ENCODE measurements at regions not wholly inside any gene's neighbourhood (a gene's known extent, or its start where the extent isn't known, plus 50 kb on each side); places are given as distances from the start of the nearest gene placed in this dataset.

DNA sequence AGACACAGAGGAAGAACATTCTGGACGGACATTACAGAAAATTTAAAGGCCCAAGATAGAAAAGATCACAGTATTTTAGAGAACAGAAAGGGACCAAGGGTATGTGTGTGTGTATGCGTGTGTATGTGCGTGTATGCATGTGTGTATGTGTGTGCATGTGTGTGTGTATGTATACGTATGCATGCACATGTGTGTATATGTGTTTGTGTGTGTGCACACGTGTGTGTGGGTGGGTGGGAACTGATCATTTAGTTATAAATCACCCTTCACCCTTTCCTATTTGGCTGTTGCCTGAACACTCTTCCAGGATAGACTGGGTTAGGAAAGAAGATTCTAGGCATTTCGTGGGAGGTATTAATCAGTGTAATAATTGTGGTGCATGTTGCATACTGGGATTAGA is 634.4 kb downstream of the DHX35 start:
- Histone ChIP-seq H3K9me3 (ENCODE audit: control insufficient read depth in 1 of 2, insufficient read depth in 1 of 2, low read length in 2 of 2) (peaks cover 0 to 3% of the 10 kb centered on the region in 2 experiments), H3K4me1 (ENCODE audit: insufficient read depth, low read length) (no peaks in the 10 kb centered on the region), H3K4me3 (ENCODE audit: low read length) (no peak overlapping the region), H3K27me3 (ENCODE audit: control insufficient read depth in 1 of 2, insufficient read depth in 2 of 2, low read length in 2 of 2) (no peaks in the 10 kb centered on the region), H3K36me3 (ENCODE audit: insufficient read depth, low read length) (no peaks in the 10 kb centered on the region), H3K27ac (ENCODE audit: low read depth in 1 of 2, low read length in 2 of 2) (no peak overlapping the region)
- no peak overlapping the region for H3K27ac Mint-ChIP-seq
- POLR2A ChIA-PET, result no interaction called here
- no peaks in the 10 kb centered on the region for H3K27me3 Mint-ChIP-seq
- no peak for DNase-seq
- no peaks in the 10 kb centered on the region for H3K9me3 Mint-ChIP-seq
- H3K36me3 Mint-ChIP-seq (ENCODE audit: low read depth), result no peaks in the 10 kb centered on the region
- H3K4me1 Mint-ChIP-seq (ENCODE audit: low read depth), result no peaks in the 10 kb centered on the region
- CTCF ChIA-PET, result no interaction called here
- intact Hi-C loops (cut with DNase I, micrococcal nuclease), result no loop called here
- no peak for TF ChIP-seq CTCF (IDR thresholded peaks at IDR 0.05)
- H3K4me3 Mint-ChIP-seq, result no peak overlapping the region
- ATAC-seq (ENCODE audit: poor library complexity), result no peak

DNA sequence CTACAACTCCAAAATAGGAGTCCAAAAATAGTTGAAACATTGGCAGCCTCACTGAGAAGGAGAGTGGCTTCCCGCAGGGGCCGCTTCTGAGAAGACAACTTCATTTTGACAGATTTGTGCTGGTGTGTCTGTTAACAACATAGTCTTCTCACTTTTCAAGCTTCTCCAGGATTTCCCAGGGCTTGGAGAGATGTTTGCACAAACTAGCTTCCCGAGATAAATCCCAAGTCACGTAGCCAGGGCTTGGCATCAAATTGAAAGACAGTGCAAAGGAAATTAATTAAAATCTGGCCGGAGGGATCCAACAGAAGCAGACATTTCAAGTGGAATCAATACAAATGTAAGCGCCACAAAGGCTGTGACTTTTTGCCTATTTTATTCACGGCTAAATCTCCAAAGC is 630.2 kb downstream of the DHX35 start:
- Mint-ChIP-seq H3K27ac (no peak overlapping the region), H3K9me3 (peaks cover 4% of the 10 kb centered on the region), H3K4me3 (no peak overlapping the region), H3K27me3 (peaks cover 11% of the 10 kb centered on the region), H3K36me3 (ENCODE audit: low read depth) (no peaks in the 10 kb centered on the region), H3K4me1 (ENCODE audit: low read depth) (no peaks in the 10 kb centered on the region)
- Histone ChIP-seq H3K36me3 (ENCODE audit: insufficient read depth, low read length) (no peaks in the 10 kb centered on the region), H3K4me1 (ENCODE audit: insufficient read depth, low read length) (no peaks in the 10 kb centered on the region), H3K27ac (ENCODE audit: low read depth in 1 of 2, low read length in 2 of 2) (no peak overlapping the region), H3K4me3 (ENCODE audit: low read length) (no peak overlapping the region), H3K27me3 (ENCODE audit: control insufficient read depth in 1 of 2, insufficient read depth in 2 of 2, low read length in 2 of 2) (no peaks in the 10 kb centered on the region), H3K9me3 (ENCODE audit: control insufficient read depth in 1 of 2, insufficient read depth in 1 of 2, low read length in 2 of 2) (peaks cover 0 to 7% of the 10 kb centered on the region in 2 experiments)
- intact Hi-C loops (cut with DNase I, micrococcal nuclease), result no loop called here
- TF ChIP-seq CTCF (IDR thresholded peaks at IDR 0.05), result no peak
- ATAC-seq (ENCODE audit: poor library complexity) (no peak), DNase-seq (no peak)
- ChIA-PET CTCF (no interaction called here), POLR2A (no interaction called here)

- CTCF ChIA-PET, result no interaction called here
- POLR2A ChIA-PET, result no interaction called here
- ATAC-seq (ENCODE audit: poor library complexity), result no peak
These were observed 626.1 kb downstream of the DHX35 start for GRCh38 chr20:39588148-39588757.

More at GRCh38 chr20:39588148-39588757, 626.1 kb downstream of the DHX35 start:
- intact Hi-C loops (cut with DNase I, micrococcal nuclease), result no loop called here
- no peak overlapping the region for H3K4me3 ChIP-seq (ENCODE audit: low read length)
- H3K27me3 ChIP-seq (ENCODE audit: control insufficient read depth in 1 of 2, insufficient read depth in 2 of 2, low read length in 2 of 2), result no peaks in the 10 kb centered on the region
- DNase-seq, result no peak
- H3K9me3 Mint-ChIP-seq, result peaks cover 6% of the 10 kb centered on the region
- H3K4me1 Mint-ChIP-seq (ENCODE audit: low read depth), result no peaks in the 10 kb centered on the region
- H3K27ac Mint-ChIP-seq, result no peak overlapping the region
- H3K36me3 ChIP-seq (ENCODE audit: insufficient read depth, low read length), result no peaks in the 10 kb centered on the region
- peaks cover 0 to 3% of the 10 kb centered on the region in 2 experiments for H3K9me3 ChIP-seq (ENCODE audit: control insufficient read depth in 1 of 2, insufficient read depth in 1 of 2, low read length in 2 of 2)
- no peak overlapping the region for H3K27ac ChIP-seq (ENCODE audit: low read depth in 1 of 2, low read length in 2 of 2)
- H3K4me3 Mint-ChIP-seq, result no peak overlapping the region
- no peak for TF ChIP-seq CTCF (IDR thresholded peaks at IDR 0.05)
- H3K27me3 Mint-ChIP-seq, result peaks cover 11% of the 10 kb centered on the region
- no peaks in the 10 kb centered on the region for H3K36me3 Mint-ChIP-seq (ENCODE audit: low read depth)
- no peaks in the 10 kb centered on the region for H3K4me1 ChIP-seq (ENCODE audit: insufficient read depth, low read length)
